ENCODE measurements at regions not wholly inside any gene's neighbourhood (a gene's known extent, or its start where the extent isn't known, plus 50 kb on each side); places are given as distances from the start of the nearest gene placed in this dataset.
"Not testable (repeated sequence)": the region's sequence is repeated elsewhere in the genome, so short reads cannot be mapped to it uniquely, and the experiment has no call there.

DNA sequence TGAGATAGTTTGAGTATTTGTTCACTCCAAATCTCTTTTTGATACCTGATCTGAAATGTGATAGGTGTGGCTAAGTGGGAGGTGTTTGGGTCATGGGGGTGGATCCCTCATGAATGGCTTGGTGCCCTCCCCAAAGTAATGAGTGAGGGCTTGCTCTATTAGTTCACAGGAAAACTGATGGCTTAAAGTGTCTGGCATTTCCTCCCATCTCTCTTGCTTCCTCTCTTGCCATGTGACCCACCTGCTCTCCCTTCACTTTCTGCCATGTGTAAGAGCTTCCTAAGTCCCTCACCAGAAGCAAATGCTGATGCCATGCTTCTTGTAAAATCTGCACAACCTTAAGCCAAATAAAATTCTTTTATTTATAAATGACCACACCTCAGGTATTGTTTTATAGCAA lies 61.1 kb downstream of the MAD2L1 start:
- no peak for DNase-seq (ENCODE audit: low read depth)

DNA sequence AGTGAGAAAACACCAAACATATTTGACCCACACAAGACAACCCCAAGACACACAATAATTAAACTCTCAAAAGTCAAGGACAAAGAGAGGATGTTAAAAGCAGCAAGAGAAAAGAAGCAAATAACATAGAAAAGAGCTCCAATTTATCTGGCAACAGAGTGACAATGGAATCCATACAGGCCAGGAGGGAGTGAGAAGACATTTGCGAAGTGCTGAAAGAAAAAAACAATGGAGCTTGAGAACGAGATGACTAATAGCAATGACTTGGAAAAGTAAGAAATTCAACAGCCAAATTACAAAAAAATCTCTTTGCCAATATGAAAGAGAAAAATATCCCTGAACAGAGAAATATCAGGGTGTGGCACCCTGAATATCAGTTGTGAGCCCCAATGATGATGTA lies 61.6 kb downstream of the MAD2L1 start:
- no peak for DNase-seq (ENCODE audit: low read depth)

DNA sequence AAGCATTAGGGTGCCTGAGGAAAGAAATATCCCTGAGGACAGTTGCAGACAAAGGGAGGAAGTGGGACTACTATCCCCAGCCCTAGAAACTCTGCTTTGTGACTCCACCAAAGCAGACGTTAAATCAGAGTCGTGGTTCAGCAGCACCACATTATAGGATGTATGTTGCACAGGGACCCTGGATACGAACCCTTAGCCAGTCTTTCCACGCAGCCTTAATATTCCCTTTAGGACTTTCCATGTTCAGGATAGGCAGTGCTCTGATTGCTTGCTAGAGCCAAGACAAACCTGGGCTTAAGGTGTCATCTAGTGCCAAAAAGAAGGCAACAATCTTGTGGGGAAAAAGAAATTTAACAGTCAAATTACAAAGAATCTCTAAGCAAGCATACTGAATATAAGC lies 62.6 kb downstream of the MAD2L1 start:
- no peak for DNase-seq (ENCODE audit: low read depth)

DNA sequence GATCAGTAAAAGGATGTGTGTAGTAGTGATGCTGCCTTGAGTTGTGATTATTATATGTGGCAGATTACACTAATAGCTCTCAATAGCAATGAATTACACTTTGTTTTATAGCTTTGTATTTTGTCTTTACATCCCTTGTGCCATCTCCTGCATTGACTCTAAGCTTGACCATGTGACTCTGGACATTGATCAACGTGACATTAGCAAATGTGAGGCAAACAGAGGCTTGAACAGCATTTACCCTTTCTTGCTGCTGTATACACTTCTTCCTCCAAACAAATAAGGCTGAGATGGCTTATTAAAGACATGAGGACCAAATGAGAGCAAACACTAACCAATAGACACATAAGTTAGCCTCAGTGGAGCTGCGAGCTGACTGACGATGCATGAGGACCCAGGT lies 63.5 kb downstream of the MAD2L1 start:
- DNase-seq (ENCODE audit: low read depth): no peak

DNA sequence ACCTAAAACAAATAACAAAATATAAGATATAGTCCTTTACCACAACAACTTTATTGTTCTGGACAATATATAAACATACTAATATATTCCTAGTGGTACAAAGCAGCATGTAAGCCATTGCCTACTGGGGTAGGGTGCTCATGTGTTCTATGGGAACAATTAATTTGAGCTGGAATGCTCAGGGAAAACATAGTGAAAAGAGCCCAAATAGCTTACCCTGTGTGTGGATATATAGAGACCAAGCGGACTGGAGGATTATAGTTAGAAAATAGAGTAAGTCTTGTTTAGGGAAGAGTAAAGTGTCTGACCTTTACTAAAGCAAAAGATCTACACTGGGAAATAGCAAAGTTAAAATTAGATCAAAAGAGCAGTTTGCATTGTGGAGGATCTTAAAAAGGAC lies 64.8 kb downstream of the MAD2L1 start:
- DNase-seq (ENCODE audit: low read depth): no peak

DNA sequence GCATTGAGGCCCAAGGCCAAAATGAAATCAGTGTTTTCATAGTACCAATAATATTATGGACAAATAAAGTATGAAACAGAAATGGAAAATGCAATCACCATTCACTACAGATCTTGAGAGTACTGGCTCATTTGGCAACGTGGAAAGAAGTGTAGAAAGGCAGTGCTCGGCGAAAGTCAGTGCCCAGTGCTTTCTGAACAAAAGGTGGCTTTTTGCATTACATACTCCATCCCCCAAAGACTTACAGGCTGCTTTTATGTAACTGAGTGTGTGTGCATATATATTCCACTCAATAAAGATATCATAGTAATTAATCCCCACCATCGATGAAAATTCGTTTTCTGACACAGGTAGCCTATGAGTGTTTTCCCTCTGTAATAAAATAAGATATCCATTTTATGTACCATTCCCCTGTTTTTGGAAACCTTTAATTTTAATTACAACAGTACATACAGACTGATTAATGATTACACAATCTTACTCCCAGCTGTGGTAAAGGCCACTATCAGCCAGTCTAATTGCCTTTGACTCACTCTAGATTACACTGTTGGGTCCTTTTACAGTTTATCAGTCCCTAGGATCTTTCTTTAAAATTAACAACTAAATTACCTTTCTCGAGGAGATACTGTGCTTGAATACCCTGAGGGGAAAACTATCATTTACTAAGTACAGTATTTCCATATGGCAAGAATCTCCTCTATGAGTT lies 65.9 kb downstream of the MAD2L1 start:
- no peak for DNase-seq (ENCODE audit: low read depth)

DNA sequence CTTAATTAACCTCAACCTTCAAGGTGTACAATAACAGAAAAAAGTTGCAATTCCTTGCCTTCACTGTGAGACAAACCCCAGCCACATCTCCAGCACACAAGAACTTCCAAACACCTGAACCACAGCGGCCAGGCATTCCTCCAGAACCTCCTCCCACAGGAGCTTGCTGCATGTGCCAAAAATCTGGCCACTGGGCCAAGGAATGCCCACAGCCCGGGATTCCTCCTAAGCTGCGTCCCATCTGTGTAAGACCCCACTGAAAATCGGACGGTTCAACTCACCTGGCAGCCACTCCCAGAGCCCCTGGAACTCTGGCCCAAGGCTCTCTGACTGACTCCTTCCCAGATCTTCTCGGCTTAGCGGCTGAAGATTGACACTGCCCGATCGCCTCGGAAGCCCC lies 70.6 kb downstream of the MAD2L1 start:
- not testable (repeated sequence) for DNase-seq (ENCODE audit: low read depth)

DNA sequence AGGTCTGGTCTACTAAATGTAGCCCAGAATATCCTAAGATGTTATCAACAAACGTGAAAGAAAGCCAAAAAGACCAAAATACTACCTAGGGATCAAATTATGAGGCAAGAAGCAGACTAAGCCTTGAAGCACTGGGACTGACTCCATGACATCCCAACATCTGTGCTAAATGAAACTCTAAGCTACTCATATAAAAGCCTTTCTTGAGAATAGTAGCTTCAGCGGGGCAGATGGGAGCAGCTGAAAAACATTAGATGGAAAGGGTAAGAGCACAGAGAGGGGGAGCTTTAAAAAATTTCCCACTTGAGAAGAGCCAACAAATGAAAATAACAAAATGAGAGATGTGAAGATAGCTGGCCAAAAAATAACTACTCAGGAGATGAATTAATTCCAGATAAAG lies 81.7 kb downstream of the MAD2L1 start:
- DNase-seq (ENCODE audit: low read depth): no peak

DNA sequence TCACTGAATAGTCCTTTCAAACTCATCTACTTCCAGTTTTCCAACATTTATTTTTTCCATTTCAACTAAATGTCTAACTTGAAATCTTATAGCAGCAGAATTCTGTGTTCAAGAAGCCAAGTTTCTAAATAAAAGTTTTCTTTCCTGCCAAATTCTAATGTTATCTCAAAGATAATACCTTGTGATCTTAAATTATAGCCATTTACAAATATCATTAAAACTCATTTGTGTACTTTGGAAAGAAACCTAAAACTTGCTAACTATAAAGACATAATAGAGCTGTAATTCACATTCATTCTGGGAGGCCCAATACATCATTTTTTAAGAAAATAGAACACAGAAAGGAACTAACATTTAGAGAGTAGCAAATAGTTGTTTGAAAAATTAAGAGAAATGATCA lies 83.9 kb downstream of the MAD2L1 start:
- DNase-seq (ENCODE audit: low read depth): no peak

DNA sequence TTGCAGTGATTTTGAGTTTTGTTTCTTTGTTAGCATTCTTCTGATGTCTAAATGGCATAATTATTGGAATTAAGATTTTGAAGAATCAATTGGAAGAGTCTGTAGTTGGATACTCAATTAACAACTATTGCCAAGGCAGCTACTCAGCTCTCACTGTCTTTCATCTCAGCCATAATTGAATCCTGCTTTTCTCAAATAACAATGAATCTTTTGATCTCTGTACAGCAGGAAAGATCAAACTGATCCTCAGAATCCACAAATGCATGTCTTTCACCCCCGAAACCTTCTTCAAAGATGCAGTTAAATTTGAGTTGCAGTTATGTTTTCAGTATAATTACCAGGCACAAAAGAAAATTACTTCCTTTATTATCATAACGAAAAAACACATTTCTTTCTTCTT lies 86.2 kb downstream of the MAD2L1 start:
- DNase-seq (ENCODE audit: low read depth): no peak

DNA sequence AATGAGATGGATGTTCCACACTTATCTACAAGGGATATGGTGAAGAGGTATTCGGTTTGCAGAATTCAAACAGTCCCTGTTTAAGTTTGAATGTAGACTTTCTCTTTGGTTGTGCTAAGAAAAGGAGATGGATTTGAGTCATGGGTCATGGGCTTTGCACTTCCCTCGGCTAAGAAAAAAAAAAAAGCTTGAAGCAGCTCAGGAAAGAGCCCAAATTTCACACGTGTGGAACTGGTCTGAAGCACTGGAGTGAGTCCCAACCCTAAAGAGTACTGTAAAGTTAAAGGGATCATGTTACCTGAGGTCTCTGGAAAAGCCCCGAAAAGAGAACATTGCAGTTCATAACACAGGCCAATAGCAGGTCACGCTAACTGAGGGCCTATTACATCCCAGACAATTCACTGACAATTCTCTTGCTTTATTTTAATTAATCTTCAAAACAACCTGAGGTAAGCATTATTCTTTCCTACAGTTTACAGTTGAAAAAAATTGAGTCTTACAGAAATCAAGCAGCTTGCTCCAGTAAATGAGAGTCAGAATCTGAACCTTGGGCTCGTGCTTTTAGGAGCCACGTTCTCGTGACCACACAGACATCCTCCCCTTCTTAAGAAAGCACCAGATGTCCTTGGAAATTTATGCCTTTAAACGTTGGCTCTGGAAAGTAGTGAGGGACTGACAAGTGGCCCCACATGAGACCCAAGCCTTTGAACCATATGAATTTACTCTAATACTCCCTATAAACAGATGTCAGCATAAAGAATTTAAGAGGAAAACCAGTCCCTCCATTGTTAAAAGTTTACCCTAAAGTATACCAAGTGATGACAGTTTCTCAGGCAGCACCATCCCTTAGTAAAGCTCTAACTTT lies 89.3 kb downstream of the MAD2L1 start:
- no peak for DNase-seq (ENCODE audit: low read depth)

DNA sequence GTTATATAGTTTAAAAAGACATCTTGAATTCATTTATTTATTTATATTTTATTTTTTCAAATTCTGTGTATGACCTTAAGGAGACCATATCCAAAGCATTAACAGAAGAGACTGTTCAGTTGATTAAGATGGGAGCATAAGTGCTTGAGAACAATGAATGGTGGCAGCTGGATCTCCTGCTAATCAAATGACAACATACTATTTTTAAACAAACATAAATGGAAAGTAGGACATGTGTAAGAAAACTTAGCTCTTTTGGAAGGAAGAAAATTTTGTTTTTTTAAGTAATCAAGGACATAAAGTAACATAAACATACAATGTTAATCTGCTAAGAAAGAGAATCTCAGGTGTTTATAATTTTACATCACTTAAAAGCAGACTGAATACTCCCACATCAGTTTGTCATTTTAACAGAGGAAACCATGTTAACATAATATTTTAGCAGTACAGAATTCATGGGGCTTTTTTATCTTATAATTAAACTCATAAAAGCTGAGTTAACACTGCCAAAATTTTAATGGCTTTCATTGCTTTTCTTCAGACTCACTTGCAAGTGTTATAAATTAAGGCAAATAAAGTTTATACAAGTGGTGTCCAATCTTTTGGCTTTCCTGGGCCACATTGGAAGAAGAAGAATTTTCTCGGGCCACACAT lies 95.1 kb downstream of the MAD2L1 start:
- no peak for DNase-seq (ENCODE audit: low read depth)

DNA sequence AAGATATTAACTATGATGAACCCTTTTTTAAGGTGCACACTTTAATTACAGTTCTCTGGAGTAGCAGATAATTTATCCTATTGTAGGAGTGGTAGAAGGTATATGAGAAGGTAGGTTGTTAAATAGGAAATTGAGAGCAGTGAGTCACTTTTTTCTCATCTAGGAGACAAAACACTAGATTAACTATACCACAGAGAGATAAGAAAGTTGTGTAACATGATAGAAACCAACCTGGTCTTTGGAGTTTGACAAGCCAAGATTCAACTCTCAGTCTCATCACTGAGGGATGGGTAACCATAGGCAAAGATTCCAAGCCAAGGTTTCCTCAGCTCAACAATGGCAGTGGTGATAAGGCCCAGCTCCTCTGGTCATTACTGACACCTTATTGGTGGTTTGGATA lies 104.0 kb downstream of the MAD2L1 start:
- no peak for DNase-seq (ENCODE audit: low read depth)

DNA sequence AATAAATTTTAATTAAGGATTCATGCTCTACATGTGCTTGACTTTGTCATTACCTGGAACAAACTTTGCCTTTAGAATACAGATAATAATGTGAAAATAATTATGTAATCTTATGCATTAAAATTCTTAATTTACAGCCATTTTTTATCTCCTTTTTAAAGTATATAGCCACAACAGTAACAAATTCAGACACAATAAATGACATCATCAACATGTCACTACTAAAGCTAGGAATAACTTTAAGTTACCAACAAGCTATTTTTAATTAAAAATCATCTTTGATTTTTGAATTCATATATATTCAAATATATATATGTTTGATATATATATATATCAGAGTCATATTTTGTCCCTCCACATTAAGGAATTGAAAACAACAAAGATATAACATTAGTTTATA lies 107.7 kb downstream of the MAD2L1 start:
- DNase-seq (ENCODE audit: low read depth): no peak

DNA sequence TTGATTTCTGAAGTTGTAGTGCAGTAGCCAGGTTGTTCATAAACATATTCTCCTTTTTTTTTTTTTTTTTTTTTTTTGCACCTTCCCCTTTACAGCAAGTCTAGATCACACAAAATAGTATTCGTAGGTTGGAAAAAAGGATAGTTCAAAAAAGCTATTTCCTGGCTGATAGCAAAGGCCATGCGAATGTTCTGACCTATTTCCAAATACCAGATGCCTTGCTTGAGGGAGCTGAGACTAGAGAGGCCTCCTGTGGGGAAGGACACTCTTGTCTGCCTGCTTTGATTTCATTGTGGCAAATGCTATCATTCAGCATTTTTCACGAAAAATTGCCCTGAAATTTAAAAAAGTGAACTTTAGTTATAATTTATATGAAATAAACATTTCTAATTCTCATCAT lies 111.4 kb downstream of the MAD2L1 start:
- DNase-seq (ENCODE audit: low read depth): no peak

DNA sequence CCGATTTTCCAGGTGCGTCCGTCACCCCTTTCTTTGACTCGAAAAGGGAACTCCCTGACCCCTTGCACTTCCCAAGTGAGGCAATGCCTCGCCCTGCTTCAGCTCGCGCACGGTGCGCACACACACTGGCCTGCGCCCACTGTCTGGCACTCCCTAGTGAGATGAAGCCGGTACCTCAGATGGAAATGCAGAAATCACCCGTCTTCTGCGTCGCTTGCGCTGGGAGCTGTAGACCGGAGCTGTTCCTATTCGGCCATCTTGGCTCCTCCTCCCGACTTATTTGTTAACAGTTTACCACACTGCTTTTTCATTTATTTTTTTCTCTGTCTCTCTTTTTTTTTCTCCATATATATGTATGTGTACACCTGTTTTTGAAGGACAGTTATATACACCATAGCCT lies 112.2 kb downstream of the MAD2L1 start:
- DNase-seq (ENCODE audit: low read depth): not testable (repeated sequence)

DNA sequence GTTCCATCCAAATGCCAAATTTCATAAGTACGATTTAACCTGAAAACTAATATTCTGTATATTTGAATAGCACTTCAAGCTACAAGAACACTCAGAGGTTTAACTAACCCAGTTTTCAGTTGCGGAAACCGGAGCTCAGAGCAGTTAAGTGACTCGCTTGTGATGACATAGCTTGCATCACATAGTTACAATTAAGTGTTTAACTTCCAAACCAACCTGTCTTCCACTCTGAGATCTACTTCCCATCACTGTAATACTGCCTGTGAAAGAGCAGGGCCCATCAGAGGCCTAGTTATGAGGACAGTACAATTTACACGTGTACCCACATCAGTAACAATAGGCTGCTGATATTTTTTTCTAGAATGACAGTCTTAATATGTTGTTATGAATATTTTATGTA lies 120.3 kb downstream of the MAD2L1 start:
- DNase-seq (ENCODE audit: low read depth): no peak

DNA sequence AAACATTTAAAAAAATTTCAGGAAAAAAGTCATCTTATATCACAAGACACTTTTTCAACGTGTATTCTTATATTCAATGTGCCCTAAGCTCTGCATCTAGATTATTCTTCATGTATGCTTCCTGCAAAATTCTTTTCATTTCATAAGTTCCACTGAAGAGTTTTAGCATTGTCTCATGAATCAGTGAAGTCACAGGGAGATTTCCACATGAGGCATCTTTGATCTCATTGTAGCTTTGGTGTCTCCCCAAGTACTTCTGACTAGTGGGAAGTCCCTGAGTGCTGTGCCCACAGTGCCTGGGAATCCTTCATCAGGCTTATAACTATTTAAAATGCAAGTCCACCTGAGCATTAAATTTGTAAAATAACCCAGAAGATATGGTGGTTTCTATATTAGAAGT lies 123.8 kb downstream of the MAD2L1 start:
- no peak for DNase-seq (ENCODE audit: low read depth)

DNA sequence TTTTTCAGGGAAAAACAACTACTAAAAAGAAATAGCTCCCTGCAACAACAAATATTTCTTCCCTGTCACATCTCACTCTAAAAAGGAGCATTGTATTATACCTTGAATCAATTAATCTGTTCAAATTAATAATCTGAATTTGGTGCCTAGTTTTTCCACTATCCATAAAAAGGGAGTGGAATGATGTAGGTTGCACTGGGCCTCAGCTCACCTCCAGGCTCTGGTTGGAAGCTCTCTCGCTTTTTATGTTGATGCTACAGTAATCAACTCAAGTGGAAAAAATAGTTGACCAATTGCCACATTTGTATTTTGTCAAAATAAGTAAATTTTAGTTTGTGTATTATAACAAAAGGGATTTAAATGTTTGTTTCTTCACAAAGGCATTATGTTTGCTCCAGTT lies 126.1 kb downstream of the MAD2L1 start:
- DNase-seq (ENCODE audit: low read depth): no peak

DNA sequence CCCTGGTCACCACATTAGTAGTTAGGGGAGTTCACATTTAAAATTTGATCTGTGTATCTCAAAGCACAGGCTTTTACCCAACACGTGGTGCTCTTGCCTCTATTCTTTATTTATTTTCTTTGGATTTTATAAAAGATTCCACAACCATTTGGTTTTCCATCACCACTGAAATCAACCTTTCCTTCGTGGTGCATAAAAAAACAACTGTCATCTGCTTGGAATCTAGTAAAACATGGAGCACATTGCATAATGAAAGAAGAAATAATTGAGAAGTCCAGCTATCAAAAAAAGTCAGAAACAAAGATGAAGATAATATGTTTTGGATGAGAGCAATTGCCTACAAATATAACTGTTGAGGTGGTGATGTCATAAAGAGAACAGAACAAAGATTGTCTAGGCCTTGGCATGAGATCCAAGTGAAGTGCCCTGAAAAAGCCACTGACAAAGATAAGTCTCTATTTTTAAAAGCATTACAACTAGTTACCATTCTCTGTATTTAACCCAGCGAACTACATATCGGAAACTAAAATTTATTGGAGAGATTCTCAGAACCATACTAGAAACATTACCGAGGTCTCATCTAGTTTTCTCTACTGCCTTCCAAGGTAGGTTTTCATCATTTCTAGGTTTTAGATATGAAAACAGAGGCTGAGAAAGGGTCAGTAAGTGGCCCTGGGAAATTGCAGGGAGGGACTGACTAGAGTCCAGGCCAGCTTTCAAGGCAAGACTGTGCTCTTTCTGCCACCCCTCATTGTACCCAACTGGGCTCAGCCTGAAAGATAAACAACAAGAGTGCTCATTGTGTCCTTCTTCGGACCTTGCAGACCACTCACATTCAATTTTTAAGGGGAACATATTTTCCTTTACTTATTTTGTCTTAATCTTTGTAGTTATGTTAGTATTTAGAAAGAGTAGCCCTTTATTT lies 127.3 kb downstream of the MAD2L1 start:
- DNase-seq (ENCODE audit: low read depth): no peak

DNA sequence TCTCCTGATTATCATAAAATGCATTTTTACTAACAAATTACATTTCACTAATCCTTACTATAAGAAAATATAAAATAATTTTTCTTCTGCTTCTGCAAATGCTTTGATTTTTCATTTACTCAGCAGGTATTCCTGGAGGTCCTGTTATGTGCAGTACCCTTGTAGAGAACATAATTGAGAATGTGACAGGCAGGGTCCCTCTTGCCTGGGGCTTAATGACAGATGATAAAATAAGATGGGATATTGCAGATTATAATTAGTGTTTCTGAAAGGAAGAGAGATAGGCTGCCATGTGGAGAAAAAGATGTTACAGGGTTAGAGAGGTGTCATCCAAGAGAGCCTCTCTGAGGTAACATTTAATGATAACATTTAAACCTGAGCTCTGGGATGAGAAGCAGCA lies 128.9 kb downstream of the MAD2L1 start:
- no peak for DNase-seq (ENCODE audit: low read depth)

DNA sequence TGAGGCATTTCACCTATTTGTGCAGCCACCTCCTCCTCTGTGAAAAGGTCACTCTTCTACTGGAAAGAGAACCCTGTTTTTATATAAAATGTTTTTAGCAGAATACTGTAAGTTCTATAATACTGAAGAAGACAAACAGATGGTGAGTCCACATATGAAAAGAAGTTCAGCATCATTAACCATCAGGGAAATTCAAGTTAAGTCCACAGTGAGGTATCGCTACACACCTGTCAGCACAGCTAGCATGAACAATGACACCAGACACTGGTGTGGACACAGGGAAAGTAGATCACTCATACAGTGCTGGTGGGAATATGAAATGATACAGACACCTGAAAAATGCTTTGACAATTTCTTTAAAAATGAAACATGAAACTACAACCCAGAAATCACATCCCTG lies 133.0 kb downstream of the MAD2L1 start:
- no peak for DNase-seq (ENCODE audit: low read depth)
